Common myeloid progenitor, CD34-positive (primary cell): ENCODE measurements at regions not wholly inside any gene's neighbourhood (a gene's known extent, or its start where the extent isn't known, plus 50 kb on each side); places are given as distances from the start of the nearest gene placed in this dataset.

Experiments used
- CTCF ChIA-PET: fragments of 350-600 bp; sonication (Branson Sonifier 250); formaldehyde crosslinking; loops from one replicate; lab custom pipeline; 2021; ENCODE audit warnings: antibody characterized with exemption; lab: Charles Lee
- POLR2A ChIA-PET: fragments of 350-600 bp; sonication (Branson Sonifier 250); formaldehyde crosslinking; loops from one replicate; lab custom pipeline; 2021; ENCODE audit warnings: antibody characterized with exemption; lab: Charles Lee
- DNase-seq, 3 donors: peaks; one replicate each; pipeline versions ENCODE4 v3.0.0 to v3.0.0-alpha.2; 2013
- H3K27ac ChIP-seq, 2 experiments: 1 replicate in 1 of 2; 2 replicates in 1 of 2; pipeline ENCODE4 v1.7.0; 2013; ENCODE audit warnings: inconsistent platforms in 2 of 2, low read length in 2 of 2, mild to moderate bottlenecking in 2 of 2, low read depth in 1 of 2, moderate library complexity in 1 of 2; ENCODE audit not compliant: severe bottlenecking in 2 of 2, insufficient read depth in 1 of 2, poor library complexity in 1 of 2
- H3K27me3 ChIP-seq, 5 experiments: replicated peaks in 2 of 5; 1 replicate in 3 of 5; 2 replicates in 2 of 5; pipeline versions ENCODE4 v1.6.1 to v1.7.0; 2013; ENCODE audit warnings: low read length in 4 of 5, mild to moderate bottlenecking in 2 of 5, moderate library complexity in 2 of 5, inconsistent platforms in 1 of 5; ENCODE audit not compliant: insufficient read depth in 5 of 5, control insufficient read depth in 4 of 5
- H3K36me3 ChIP-seq, 4 experiments: 1 replicate in 2 of 4; 2 replicates in 2 of 4; pipeline versions ENCODE4 v1.6.1 to v1.7.0; 2013; ENCODE audit warnings: low read length in 3 of 4, control low read depth in 1 of 4, mild to moderate bottlenecking in 1 of 4; ENCODE audit not compliant: control insufficient read depth in 4 of 4, insufficient read depth in 4 of 4
- H3K4me1 ChIP-seq, 4 experiments: 1 replicate in 3 of 4; 2 replicates in 1 of 4; pipeline versions ENCODE4 v1.6.1 to v1.7.1; 2013; ENCODE audit warnings: low read length in 3 of 4, mild to moderate bottlenecking in 3 of 4, control low read depth in 1 of 4, inconsistent platforms in 1 of 4, moderate library complexity in 1 of 4; ENCODE audit not compliant: control insufficient read depth in 4 of 4, insufficient read depth in 4 of 4; ENCODE audit errors: control extremely low read depth in 1 of 4
- H3K4me3 ChIP-seq, 7 experiments: 1 replicate in 4 of 7; 2 replicates in 3 of 7; pipeline versions ENCODE4 v1.5.1 to v1.7.0; 2013; ENCODE audit warnings: mild to moderate bottlenecking in 7 of 7, low read length in 6 of 7, moderate library complexity in 6 of 7, inconsistent platforms in 2 of 7, low read depth in 2 of 7, control low read depth in 1 of 7; ENCODE audit not compliant: insufficient read depth in 4 of 7, control insufficient read depth in 1 of 7; ENCODE audit errors: extremely low read depth in 1 of 7
- H3K9me3 ChIP-seq, 5 experiments: 1 replicate in 4 of 5; 2 replicates in 1 of 5; pipeline versions ENCODE4 v1.6.1 to v1.7.1; 2013; ENCODE audit warnings: low read length in 4 of 5, mild to moderate bottlenecking in 2 of 5, inconsistent platforms in 1 of 5, low read depth in 1 of 5, moderate library complexity in 1 of 5; ENCODE audit not compliant: control insufficient read depth in 4 of 5, insufficient read depth in 2 of 5; ENCODE audit errors: control extremely low read depth in 1 of 5
- WGBS: methylation state at CpG from one replicate; pipeline ENCODE4 v1.1.5; 2013; ENCODE audit not compliant: insufficient coverage; 5-methylcytosine and 5-hydroxymethylcytosine counted together

GRCh38 chr3:72381584-72381983 lies 466.7 kb downstream of the SHQ1 start:
- WGBS, result 100% methylated on average over 4 of the region's 6 CpGs
- Histone ChIP-seq H3K36me3 (peaks cover 9 to 24% (median 13%) of the 10 kb centered on the region in 4 experiments), H3K4me1 (peaks cover 11 to 80% (median 51%) of the 10 kb centered on the region in 4 experiments), H3K27me3 (no peaks in the 10 kb centered on the region), H3K4me3 (peak overlapping the region in 1 of 7 experiments; percentile 17), H3K9me3 (no peaks in the 10 kb centered on the region), H3K27ac (no peak overlapping the region)
- CTCF ChIA-PET, result no interaction called here
- POLR2A ChIA-PET, result interaction anchor here (0.6 kb wide), 1 partner anchor 43 kb away, joined by 8 read pairs; no protein-coding TSS in a partner anchor
- DNase-seq, result no peak

- peak in 2 of 3 donors; percentile 59 to 75 for DNase-seq
Observed at GRCh38 chr3:72380711-72381493, 467.3 kb downstream of the SHQ1 start.

GRCh38 chr3:72380193-72380592 lies 468.1 kb downstream of the SHQ1 start:
- H3K9me3 ChIP-seq, result no peaks in the 10 kb centered on the region
- H3K36me3 ChIP-seq, result peaks cover 9 to 27% (median 13%) of the 10 kb centered on the region in 4 experiments
- ChIA-PET POLR2A (interaction anchor here (0.7 kb wide), 1 partner anchor 47 kb away, joined by 3 read pairs; no protein-coding TSS in a partner anchor), CTCF (interaction anchor here (1.2 to 1.7 kb wide), 2 partner anchors 15 kb away, joined by 3 read pairs; no protein-coding TSS in a partner anchor)
- no peaks in the 10 kb centered on the region for H3K27me3 ChIP-seq
- WGBS, result 80% methylated on average over 2 of the region's 4 CpGs
- peaks cover 19 to 90% (median 61%) of the 10 kb centered on the region in 4 experiments for H3K4me1 ChIP-seq
- no peak for DNase-seq
- H3K27ac ChIP-seq, result no peak overlapping the region
- H3K4me3 ChIP-seq, result no peak overlapping the region

More at GRCh38 chr3:72380711-72381493, 467.3 kb downstream of the SHQ1 start:
- H3K9me3 ChIP-seq, result no peaks in the 10 kb centered on the region
- no peaks in the 10 kb centered on the region for H3K27me3 ChIP-seq
- WGBS, result 95% methylated on average over 7 of the region's 8 CpGs
- ChIA-PET POLR2A (interaction anchor here (0.7 kb wide), 1 partner anchor 46 kb away, joined by 3 read pairs; no protein-coding TSS in a partner anchor), CTCF (interaction anchor here (1.2 to 1.7 kb wide), 2 partner anchors 14 to 16 kb away, joined by 3 read pairs; no protein-coding TSS in a partner anchor)
- no peak overlapping the region for H3K27ac ChIP-seq
- H3K4me1 ChIP-seq, result peaks cover 12 to 84% (median 55%) of the 10 kb centered on the region in 4 experiments
- peaks cover 9 to 24% (median 13%) of the 10 kb centered on the region in 4 experiments for H3K36me3 ChIP-seq
- H3K4me3 ChIP-seq, result no peak overlapping the region

DNA sequence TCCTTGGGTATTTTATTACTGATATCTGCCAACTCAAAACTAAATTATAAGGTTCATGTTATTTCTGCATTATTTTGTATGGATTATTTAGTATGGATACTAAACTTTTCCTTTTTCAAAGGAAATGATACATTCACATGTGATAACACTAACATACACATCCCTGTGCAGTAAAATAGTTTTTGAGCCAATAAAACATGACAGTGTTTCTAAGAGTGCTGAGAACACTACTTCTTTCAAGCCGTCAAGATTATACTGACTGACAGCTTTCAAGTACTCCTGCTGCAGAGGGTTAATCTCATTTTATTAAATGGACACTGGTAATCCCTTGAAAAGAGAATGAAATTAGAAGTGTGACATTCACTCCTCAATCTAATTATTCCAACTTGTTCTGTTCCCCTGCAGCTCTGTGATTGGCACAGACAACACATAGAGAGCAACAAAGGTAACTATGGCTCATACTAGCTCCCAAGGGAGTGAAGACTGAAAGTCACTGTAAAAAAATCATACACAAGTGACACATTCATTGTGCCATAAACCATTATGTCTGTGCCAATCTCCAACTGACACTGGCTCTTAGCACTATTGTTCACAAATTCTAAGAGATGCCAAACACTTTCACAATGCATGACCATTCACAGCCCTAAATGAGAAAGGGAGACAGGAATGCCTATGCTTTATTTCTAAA lies 468.6 kb downstream of the SHQ1 start:
- no peaks in the 10 kb centered on the region for H3K9me3 ChIP-seq
- POLR2A ChIA-PET, result no interaction called here
- CTCF ChIA-PET, result interaction anchor here (0.9 to 1.7 kb wide), 3 partner anchors 13 to 15 kb away, joined by 3 read pairs; no protein-coding TSS in a partner anchor
- peaks cover 9 to 28% (median 13%) of the 10 kb centered on the region in 4 experiments for H3K36me3 ChIP-seq
- no peak overlapping the region for H3K4me3 ChIP-seq
- H3K27me3 ChIP-seq, result no peaks in the 10 kb centered on the region
- H3K27ac ChIP-seq, result no peak overlapping the region
- peaks cover 22 to 90% (median 62%) of the 10 kb centered on the region in 4 experiments for H3K4me1 ChIP-seq
- DNase-seq, result no peak
- WGBS, result no CpG with 5 or more reads among the region's 1 CpG

- H3K4me3 ChIP-seq, result no peak overlapping the region
- CTCF ChIA-PET, result no interaction called here
- 98% methylated on average over 10 of the region's 10 CpGs for WGBS
- no peaks in the 10 kb centered on the region for H3K27me3 ChIP-seq
- no peaks in the 10 kb centered on the region for H3K9me3 ChIP-seq
- peaks cover 21 to 88% (median 64%) of the 10 kb centered on the region in 4 experiments for H3K4me1 ChIP-seq
- H3K27ac ChIP-seq, result peak overlapping the region in 1 of 2 experiments; percentile 8
- H3K36me3 ChIP-seq, result peaks cover 9 to 31% (median 13%) of the 10 kb centered on the region in 4 experiments
- POLR2A ChIA-PET, result no interaction called here
- DNase-seq, result no peak
Observed at GRCh38 chr3:72378287-72378686, 470.0 kb downstream of the SHQ1 start.

GRCh38 chr3:72376956-72377710 lies 471.1 kb downstream of the SHQ1 start:
- DNase-seq, result peak in 2 of 3 donors; percentile 52
- H3K4me3 ChIP-seq, result peak overlapping the region in 1 of 7 experiments; percentile 26
- peaks cover 9 to 28% (median 13%) of the 10 kb centered on the region in 4 experiments for H3K36me3 ChIP-seq
- H3K27ac ChIP-seq, result peak overlapping the region in 1 of 2 experiments; percentile 27
- POLR2A ChIA-PET, result no interaction called here
- no peaks in the 10 kb centered on the region for H3K27me3 ChIP-seq
- CTCF ChIA-PET, result interaction anchor here (0.8 to 1.6 kb wide), 6 partner anchors 9 to 88 kb away, joined by 3 to 6 read pairs (median 3); no protein-coding TSS in a partner anchor
- H3K4me1 ChIP-seq, result peaks cover 21 to 80% (median 62%) of the 10 kb centered on the region in 4 experiments
- WGBS, result 64% methylated on average over 7 of the region's 9 CpGs
- no peaks in the 10 kb centered on the region for H3K9me3 ChIP-seq
